ENCODE measurements at regions not wholly inside any gene's neighbourhood (a gene's known extent, or its start where the extent isn't known, plus 50 kb on each side); places are given as distances from the start of the nearest gene placed in this dataset.

GRCh38 chr17:34822007-34822739 is 139.1 kb downstream of the CCT6B start:
- TF ChIP-seq CTCF (IDR thresholded peaks at IDR 0.05; ENCODE audit: poor library complexity, severe bottlenecking) (no peak), TAF1 (IDR thresholded peaks at IDR 0.05; ENCODE audit: low read depth) (no peak), MXI1 (conservative IDR thresholded peaks at IDR 0.05; ENCODE audit: poor library complexity, severe bottlenecking) (no peak), EZH2 (IDR thresholded peaks at IDR 0.05; ENCODE audit: borderline replicate concordance, insufficient read depth, low read length, poor library complexity, severe bottlenecking) (no peak), POLR2AphosphoS5 (IDR thresholded peaks at IDR 0.05) (no peak), EP300 (conservative IDR thresholded peaks at IDR 0.05; ENCODE audit: poor library complexity, severe bottlenecking) (no peak), SMC3 (conservative IDR thresholded peaks at IDR 0.05; ENCODE audit: poor library complexity) (no peak)

Data from neural cell (in vitro differentiated cells).